Loucy (cell line): ENCODE measurements at regions not wholly inside any gene's neighbourhood (a gene's known extent, or its start where the extent isn't known, plus 50 kb on each side); places are given as distances from the start of the nearest gene placed in this dataset.

Source experiments
- H2AFZ ChIP-seq: fragments of 200-600 bp; sonication (generic); 2 replicates; pipeline ENCODE4 v1.6.0; 2016; ENCODE audit warnings: antibody characterized with exemption, mild to moderate bottlenecking, low read length, moderate library complexity
- H3F3A ChIP-seq: fragments of 200-600 bp; 2 replicates; pipeline ENCODE4 v1.6.0; 2016; ENCODE audit warnings: antibody characterized with exemption, low read depth, mild to moderate bottlenecking
- H3K27me3 ChIP-seq: fragments of 200-600 bp; sonication (generic); 2 replicates; pipeline ENCODE4 v1.6.1; 2014; ENCODE audit warnings: low read length, mild to moderate bottlenecking; ENCODE audit not compliant: insufficient read depth, poor library complexity, severe bottlenecking
- H3K36me3 ChIP-seq: fragments of 200-600 bp; sonication (generic); 2 replicates; pipeline ENCODE4 v1.6.1; 2016; ENCODE audit warnings: low read length; ENCODE audit not compliant: insufficient read depth
- H3K4me1 ChIP-seq: fragments of 200-600 bp; sonication (generic); 2 replicates; pipeline ENCODE4 v1.5.1; 2014; ENCODE audit warnings: low read length, mild to moderate bottlenecking; ENCODE audit not compliant: insufficient read depth, poor library complexity, severe bottlenecking
- H3K4me2 ChIP-seq: fragments of 200-600 bp; sonication (generic); 2 replicates; pipeline ENCODE4 v1.6.0; 2014; ENCODE audit warnings: antibody characterized with exemption, low read length, low read depth, mild to moderate bottlenecking; ENCODE audit not compliant: poor library complexity, severe bottlenecking
- H3K4me3 ChIP-seq: fragments of 200-600 bp; sonication (generic); 2 replicates; pipeline ENCODE4 v1.5.1; 2014; ENCODE audit warnings: low read length, mild to moderate bottlenecking, mixed read lengths; ENCODE audit not compliant: poor library complexity, severe bottlenecking
- H3K79me2 ChIP-seq: fragments of 200-600 bp; sonication (generic); 2 replicates; pipeline ENCODE4 v1.6.1; 2014; ENCODE audit warnings: low read length; ENCODE audit not compliant: insufficient read depth
- H3K9ac ChIP-seq: fragments of 200-600 bp; sonication (generic); 2 replicates; pipeline ENCODE4 v1.6.0; 2014; ENCODE audit warnings: mild to moderate bottlenecking, low read depth, low read length, moderate library complexity; ENCODE audit not compliant: poor library complexity, severe bottlenecking
- H3K9me2 ChIP-seq: fragments of 200-600 bp; sonication (generic); replicated peaks from 2 replicates; pipeline ENCODE4 v1.6.1; 2016; ENCODE audit warnings: low read depth, low read length, mixed read lengths
- H3K9me3 ChIP-seq: fragments of 200-600 bp; sonication (generic); 2 replicates; pipeline ENCODE4 v1.6.1; 2014; ENCODE audit warnings: mild to moderate bottlenecking, antibody characterized with exemption, low read length, low read depth; ENCODE audit not compliant: insufficient read depth
- H4K20me1 ChIP-seq: fragments of 200-600 bp; sonication (generic); 2 replicates; pipeline ENCODE4 v1.6.0; 2014; ENCODE audit warnings: antibody characterized with exemption, low read length, mild to moderate bottlenecking; ENCODE audit not compliant: insufficient read depth, poor library complexity, severe bottlenecking
- EZH2phosphoT487 ChIP-seq: fragments of 200-600 bp; IDR thresholded peaks from 2 replicates; pipeline ENCODE4 v1.6.1; 2018; ENCODE audit warnings: antibody characterized with exemption, mild to moderate bottlenecking, moderate library complexity, borderline replicate concordance
- TF ChIP-seq, protein P1 (sequence below): fragments of 200-600 bp; sonication (generic); conservative IDR thresholded peaks from 2 replicates; pipeline ENCODE4 v1.5.1; 2014; ENCODE audit warnings: mild to moderate bottlenecking, antibody characterized with exemption, low read length

DNA sequence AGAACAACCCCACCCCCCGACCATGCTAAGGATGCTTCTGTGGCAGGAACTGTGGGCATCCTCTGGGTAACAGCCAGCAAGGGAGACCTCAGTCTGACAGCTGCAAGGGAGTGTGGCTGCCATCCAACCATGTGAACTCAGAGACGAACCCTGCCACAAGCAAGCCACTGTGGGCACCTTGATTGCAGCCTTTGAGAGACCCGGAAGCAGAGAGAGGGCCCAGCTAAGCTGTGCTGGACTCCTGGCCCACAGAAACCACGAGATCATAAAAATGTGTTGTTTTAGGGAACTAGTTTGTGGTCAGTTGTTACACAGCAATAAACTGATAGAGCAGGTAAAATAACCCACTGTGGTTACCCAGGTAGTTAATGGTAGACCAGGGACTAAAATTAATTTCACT, 414.6 kb downstream of the CDH26 start:
- Histone ChIP-seq H3K4me2 (no peak overlapping the region), H3K79me2 (no peaks in the 10 kb centered on the region), H3K4me1 (peaks cover 6% of the 10 kb centered on the region), H3K36me3 (no peaks in the 10 kb centered on the region), H2AFZ (no peak overlapping the region), H3K9me2 (no peaks in the 10 kb centered on the region), H3K9me3 (no peaks in the 10 kb centered on the region), H3F3A (no peaks in the 10 kb centered on the region), H3K27me3 (peaks cover 69% of the 10 kb centered on the region), H4K20me1 (peaks cover 3% of the 10 kb centered on the region), H3K4me3 (no peak overlapping the region), H3K9ac (no peak overlapping the region)
- TF ChIP-seq EZH2phosphoT487, result peak; percentile 74; the same call in 1 of the 2 replicates
- TF ChIP-seq, protein P1, sequence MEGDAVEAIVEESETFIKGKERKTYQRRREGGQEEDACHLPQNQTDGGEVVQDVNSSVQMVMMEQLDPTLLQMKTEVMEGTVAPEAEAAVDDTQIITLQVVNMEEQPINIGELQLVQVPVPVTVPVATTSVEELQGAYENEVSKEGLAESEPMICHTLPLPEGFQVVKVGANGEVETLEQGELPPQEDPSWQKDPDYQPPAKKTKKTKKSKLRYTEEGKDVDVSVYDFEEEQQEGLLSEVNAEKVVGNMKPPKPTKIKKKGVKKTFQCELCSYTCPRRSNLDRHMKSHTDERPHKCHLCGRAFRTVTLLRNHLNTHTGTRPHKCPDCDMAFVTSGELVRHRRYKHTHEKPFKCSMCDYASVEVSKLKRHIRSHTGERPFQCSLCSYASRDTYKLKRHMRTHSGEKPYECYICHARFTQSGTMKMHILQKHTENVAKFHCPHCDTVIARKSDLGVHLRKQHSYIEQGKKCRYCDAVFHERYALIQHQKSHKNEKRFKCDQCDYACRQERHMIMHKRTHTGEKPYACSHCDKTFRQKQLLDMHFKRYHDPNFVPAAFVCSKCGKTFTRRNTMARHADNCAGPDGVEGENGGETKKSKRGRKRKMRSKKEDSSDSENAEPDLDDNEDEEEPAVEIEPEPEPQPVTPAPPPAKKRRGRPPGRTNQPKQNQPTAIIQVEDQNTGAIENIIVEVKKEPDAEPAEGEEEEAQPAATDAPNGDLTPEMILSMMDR, result no peak

DNA sequence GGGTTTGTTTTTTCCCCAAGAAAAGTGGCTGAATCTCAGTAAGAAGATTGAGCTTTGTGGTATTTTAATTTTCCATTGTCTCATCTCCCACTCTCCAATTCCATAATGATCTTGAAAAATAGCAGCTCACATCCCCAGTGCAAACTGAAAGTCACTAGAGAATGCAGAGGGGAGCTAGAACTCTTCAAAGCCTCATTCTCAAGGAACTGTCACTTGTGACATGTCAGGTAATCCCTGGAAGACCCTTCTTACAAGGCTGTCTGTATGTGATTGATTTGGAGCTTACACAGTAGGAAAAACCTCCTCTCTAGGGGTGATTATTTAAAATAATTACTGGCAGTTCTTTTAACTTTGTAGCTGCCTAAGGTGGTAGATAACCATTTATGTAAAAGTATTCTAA, 420.4 kb downstream of the CDH26 start:
- H3K9me2 ChIP-seq, result no peaks in the 10 kb centered on the region
- no peaks in the 10 kb centered on the region for H3K79me2 ChIP-seq
- H3K36me3 ChIP-seq, result no peaks in the 10 kb centered on the region
- H3K4me1 ChIP-seq, result no peaks in the 10 kb centered on the region
- H3K9me3 ChIP-seq, result no peaks in the 10 kb centered on the region
- no peak overlapping the region for H3K4me2 ChIP-seq
- H3K27me3 ChIP-seq, result peaks cover 67% of the 10 kb centered on the region
- H4K20me1 ChIP-seq, result peaks cover 3% of the 10 kb centered on the region
- H2AFZ ChIP-seq, result no peak overlapping the region
- H3K9ac ChIP-seq, result no peak overlapping the region
- no peak for TF ChIP-seq EZH2phosphoT487
- TF ChIP-seq, protein P1, result no peak
- H3F3A ChIP-seq, result no peaks in the 10 kb centered on the region
- no peak overlapping the region for H3K4me3 ChIP-seq

DNA sequence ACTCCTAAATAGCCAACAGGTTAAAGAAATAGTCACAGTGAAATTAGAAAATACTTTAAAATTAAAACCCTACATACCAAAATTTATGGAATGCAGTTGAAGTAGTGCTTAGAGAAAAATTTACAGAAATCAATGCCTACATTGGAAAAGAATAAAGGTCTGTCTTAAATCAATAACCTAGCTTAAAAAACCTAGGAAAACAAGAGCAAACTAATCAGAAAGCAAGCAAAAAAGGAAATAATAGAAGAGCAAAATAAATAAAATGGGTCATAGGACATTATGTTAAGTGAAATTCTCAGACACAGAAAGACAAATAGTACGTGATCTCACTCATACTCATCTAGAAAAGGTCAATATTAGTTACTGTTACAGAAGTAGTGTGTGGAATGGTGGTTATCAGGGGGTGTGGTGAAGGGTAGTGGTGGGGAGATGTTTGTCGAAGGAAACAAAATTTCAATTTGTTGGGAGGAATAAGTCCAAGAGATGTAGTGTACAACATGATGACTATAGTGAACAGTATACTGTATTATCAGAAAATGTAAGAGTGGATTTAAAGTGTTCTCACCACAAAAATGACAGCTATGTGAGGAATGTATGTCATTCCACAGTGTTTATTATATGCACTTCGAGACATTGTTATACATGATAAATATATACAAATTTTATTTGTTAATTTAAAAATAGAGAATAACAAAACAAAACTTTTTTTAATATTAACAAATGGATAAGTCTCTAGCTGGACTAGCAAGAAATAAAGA, 423.6 kb downstream of the CDH26 start:
- no peaks in the 10 kb centered on the region for H3K9me3 ChIP-seq
- no peaks in the 10 kb centered on the region for H3K79me2 ChIP-seq
- H3K4me3 ChIP-seq, result no peak overlapping the region
- no peaks in the 10 kb centered on the region for H3K4me1 ChIP-seq
- H3K36me3 ChIP-seq, result no peaks in the 10 kb centered on the region
- no peaks in the 10 kb centered on the region for H3F3A ChIP-seq
- H3K9me2 ChIP-seq, result no peaks in the 10 kb centered on the region
- H2AFZ ChIP-seq, result no peak overlapping the region
- no peak overlapping the region for H3K9ac ChIP-seq
- H3K27me3 ChIP-seq, result peaks cover 35% of the 10 kb centered on the region
- H3K4me2 ChIP-seq, result no peak overlapping the region
- no peak for TF ChIP-seq EZH2phosphoT487
- TF ChIP-seq, protein P1, result no peak
- H4K20me1 ChIP-seq, result no peaks in the 10 kb centered on the region
